ENCODE measurements at regions not wholly inside any gene's neighbourhood (a gene's known extent, or its start where the extent isn't known, plus 50 kb on each side); places are given as distances from the start of the nearest gene placed in this dataset.

DNA sequence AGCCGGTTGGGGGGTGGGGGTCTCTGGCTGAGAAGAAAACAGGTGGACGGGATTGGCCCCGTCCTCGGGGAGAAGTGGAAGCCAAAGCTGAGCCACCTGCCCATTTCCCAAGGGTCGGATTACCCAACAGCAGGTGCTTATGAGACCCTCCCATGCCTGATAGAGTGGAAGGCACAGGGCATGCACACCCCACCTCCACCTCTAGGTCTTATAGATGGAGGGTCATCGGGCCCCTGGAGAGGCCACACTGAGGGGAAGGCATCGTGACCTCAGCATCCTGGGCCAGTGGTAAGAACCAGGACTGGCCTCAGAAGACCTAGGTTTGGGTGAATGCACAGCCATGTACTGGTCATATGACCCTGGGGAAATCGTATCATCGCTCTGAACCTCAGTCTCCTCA, 85.9 kb downstream of the BUD13 start:
- TF ChIP-seq, protein P1, sequence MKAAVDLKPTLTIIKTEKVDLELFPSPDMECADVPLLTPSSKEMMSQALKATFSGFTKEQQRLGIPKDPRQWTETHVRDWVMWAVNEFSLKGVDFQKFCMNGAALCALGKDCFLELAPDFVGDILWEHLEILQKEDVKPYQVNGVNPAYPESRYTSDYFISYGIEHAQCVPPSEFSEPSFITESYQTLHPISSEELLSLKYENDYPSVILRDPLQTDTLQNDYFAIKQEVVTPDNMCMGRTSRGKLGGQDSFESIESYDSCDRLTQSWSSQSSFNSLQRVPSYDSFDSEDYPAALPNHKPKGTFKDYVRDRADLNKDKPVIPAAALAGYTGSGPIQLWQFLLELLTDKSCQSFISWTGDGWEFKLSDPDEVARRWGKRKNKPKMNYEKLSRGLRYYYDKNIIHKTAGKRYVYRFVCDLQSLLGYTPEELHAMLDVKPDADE (IDR thresholded peaks at IDR 0.05): no peak
- TF ChIP-seq, protein P2, sequence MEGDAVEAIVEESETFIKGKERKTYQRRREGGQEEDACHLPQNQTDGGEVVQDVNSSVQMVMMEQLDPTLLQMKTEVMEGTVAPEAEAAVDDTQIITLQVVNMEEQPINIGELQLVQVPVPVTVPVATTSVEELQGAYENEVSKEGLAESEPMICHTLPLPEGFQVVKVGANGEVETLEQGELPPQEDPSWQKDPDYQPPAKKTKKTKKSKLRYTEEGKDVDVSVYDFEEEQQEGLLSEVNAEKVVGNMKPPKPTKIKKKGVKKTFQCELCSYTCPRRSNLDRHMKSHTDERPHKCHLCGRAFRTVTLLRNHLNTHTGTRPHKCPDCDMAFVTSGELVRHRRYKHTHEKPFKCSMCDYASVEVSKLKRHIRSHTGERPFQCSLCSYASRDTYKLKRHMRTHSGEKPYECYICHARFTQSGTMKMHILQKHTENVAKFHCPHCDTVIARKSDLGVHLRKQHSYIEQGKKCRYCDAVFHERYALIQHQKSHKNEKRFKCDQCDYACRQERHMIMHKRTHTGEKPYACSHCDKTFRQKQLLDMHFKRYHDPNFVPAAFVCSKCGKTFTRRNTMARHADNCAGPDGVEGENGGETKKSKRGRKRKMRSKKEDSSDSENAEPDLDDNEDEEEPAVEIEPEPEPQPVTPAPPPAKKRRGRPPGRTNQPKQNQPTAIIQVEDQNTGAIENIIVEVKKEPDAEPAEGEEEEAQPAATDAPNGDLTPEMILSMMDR (conservative IDR thresholded peaks at IDR 0.05; ENCODE audit: low read depth in 2 of 2): no peak
- TF ChIP-seq EZH2phosphoT487 (IDR thresholded peaks at IDR 0.05; ENCODE audit: unreplicated experiment): no peak
- no peak for TF ChIP-seq POLR2AphosphoS5 (IDR thresholded peaks at IDR 0.05; ENCODE audit: low read depth)
- no peak for TF ChIP-seq JUNB (IDR thresholded peaks at IDR 0.05; ENCODE audit: unreplicated experiment)
